ENCODE measurements at regions not wholly inside any gene's neighbourhood (a gene's known extent, or its start where the extent isn't known, plus 50 kb on each side); places are given as distances from the start of the nearest gene placed in this dataset.
"Not testable (repeated sequence)": the region's sequence is repeated elsewhere in the genome, so short reads cannot be mapped to it uniquely, and the experiment has no call there.

DNA sequence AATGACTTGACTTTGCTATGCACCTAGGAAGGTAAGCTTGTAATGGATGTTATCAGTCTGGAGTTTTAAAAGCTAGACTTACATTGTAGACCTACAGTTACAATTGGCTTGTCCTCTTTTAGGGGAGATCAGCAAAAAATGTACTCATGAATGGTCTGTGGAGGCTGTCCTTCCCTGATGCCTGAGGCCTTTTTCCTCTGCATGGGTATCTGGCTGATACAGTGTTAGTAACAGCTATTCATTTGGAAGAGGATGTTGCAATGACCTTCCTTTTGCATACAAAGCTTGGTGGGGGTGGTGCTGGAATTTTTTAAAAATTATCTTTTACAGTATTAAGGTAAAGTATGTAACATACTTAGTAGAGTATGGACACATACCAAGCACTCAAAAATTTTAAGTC is 525.5 kb downstream of the KIF2B start:
- no peaks in the 10 kb centered on the region for H3K36me3 ChIP-seq
- H3K27ac ChIP-seq, result no peak overlapping the region
- no peaks in the 10 kb centered on the region for H3K27me3 ChIP-seq
- DNase-seq (ENCODE audit: low spot score), result no peak
- H3K4me3 ChIP-seq, result no peak overlapping the region
- H3K9me3 ChIP-seq, result no peaks in the 10 kb centered on the region
- no peak for TF ChIP-seq CTCF (IDR thresholded peaks at IDR 0.05)
- H3K4me1 ChIP-seq, result no peaks in the 10 kb centered on the region

GRCh38 chr17:54353789-54354525 is 531.2 kb downstream of the KIF2B start:
- H3K4me3 ChIP-seq, result no peak overlapping the region
- no peaks in the 10 kb centered on the region for H3K27me3 ChIP-seq
- peaks cover 0 to 6% of the 10 kb centered on the region in 2 donors for H3K9me3 ChIP-seq
- no peak for DNase-seq (ENCODE audit: low spot score)
- no peaks in the 10 kb centered on the region for H3K36me3 ChIP-seq
- H3K4me1 ChIP-seq, result no peaks in the 10 kb centered on the region
- TF ChIP-seq CTCF (IDR thresholded peaks at IDR 0.05), result no peak
- H3K27ac ChIP-seq, result no peak overlapping the region

GRCh38 chr17:54361073-54361472 is 538.3 kb downstream of the KIF2B start:
- not testable (repeated sequence) for H3K4me1 ChIP-seq; H3K27me3 ChIP-seq; H3K4me3 ChIP-seq; DNase-seq (ENCODE audit: low spot score); H3K27ac ChIP-seq; H3K36me3 ChIP-seq; H3K9me3 ChIP-seq

GRCh38 chr17:54368906-54369305 is 531.7 kb upstream of the TOM1L1 start:
- no peak for TF ChIP-seq CTCF (IDR thresholded peaks at IDR 0.05)
- no peak for DNase-seq (ENCODE audit: low spot score)
- Histone ChIP-seq H3K4me1 (no peaks in the 10 kb centered on the region), H3K27ac (no peak overlapping the region), H3K4me3 (no peak overlapping the region), H3K36me3 (no peaks in the 10 kb centered on the region), H3K9me3 (no peaks in the 10 kb centered on the region), H3K27me3 (no peaks in the 10 kb centered on the region)

GRCh38 chr17:54372069-54372749 is 528.4 kb upstream of the TOM1L1 start:
- Histone ChIP-seq H3K27ac (no peak overlapping the region), H3K9me3 (no peaks in the 10 kb centered on the region), H3K4me3 (no peak overlapping the region), H3K27me3 (no peaks in the 10 kb centered on the region), H3K4me1 (no peaks in the 10 kb centered on the region), H3K36me3 (no peaks in the 10 kb centered on the region)
- TF ChIP-seq CTCF (IDR thresholded peaks at IDR 0.05), result no peak
- no peak for DNase-seq (ENCODE audit: low spot score)

DNA sequence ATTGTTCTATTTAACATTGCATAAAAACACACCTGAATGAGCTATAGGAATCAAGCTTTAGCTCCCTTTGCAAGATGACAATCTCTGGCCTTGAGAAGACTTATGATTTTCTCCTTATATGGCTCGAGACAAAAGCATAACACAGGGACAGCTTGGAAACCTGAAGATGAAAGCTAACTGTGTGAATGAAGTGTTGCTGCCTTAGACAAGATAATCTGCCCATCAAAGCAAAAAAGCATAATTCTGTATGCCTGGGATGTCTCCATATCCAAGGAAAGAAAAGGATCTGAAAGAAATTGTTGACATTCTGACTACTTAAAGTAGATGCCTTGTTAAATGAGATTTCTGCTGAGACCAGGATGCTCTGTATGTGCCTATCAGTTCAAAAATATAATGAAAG is 526.7 kb upstream of the TOM1L1 start:
- H3K36me3 ChIP-seq, result no peaks in the 10 kb centered on the region
- no peaks in the 10 kb centered on the region for H3K27me3 ChIP-seq
- no peaks in the 10 kb centered on the region for H3K4me1 ChIP-seq
- no peak for DNase-seq (ENCODE audit: low spot score)
- no peak overlapping the region for H3K27ac ChIP-seq
- no peak overlapping the region for H3K4me3 ChIP-seq
- no peak for TF ChIP-seq CTCF (IDR thresholded peaks at IDR 0.05)
- no peaks in the 10 kb centered on the region for H3K9me3 ChIP-seq

DNA sequence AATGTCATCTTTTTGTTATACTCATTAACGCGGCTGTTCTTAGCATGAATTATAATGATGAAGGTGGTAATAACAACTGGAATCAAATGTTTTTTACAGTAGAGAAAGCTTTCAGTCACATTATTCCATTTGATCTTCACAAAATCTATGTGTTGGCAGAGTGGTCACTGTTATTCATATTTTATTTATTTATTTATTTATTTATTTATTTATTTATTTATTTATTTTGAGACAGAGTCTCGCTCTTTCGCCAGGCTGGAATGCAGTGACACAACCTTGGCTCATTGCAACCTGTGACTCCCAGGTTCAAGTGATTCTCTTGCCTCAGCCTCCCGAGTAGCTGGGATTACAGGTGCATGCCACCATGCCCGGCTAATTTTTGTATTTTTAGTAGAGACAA is 524.2 kb upstream of the TOM1L1 start:
- not testable (repeated sequence) for H3K27ac ChIP-seq; H3K4me3 ChIP-seq; H3K36me3 ChIP-seq; H3K4me1 ChIP-seq; H3K27me3 ChIP-seq; H3K9me3 ChIP-seq; DNase-seq (ENCODE audit: low spot score)
